CD14-positive monocyte (primary cell): ENCODE measurements at regions not wholly inside any gene's neighbourhood (a gene's known extent, or its start where the extent isn't known, plus 50 kb on each side); places are given as distances from the start of the nearest gene placed in this dataset.

Experiments
- DNase-seq, 3 donors: peaks; one replicate each; pipeline ENCODE4 v3.0.0-alpha.2; 2011 to 2022
- H2AFZ ChIP-seq: 2 replicates; pipeline ENCODE4 v1.6.0; 2012; ENCODE audit warnings: mild to moderate bottlenecking, low read depth, low read length, inconsistent platforms; ENCODE audit not compliant: insufficient read depth, poor library complexity, severe bottlenecking
- H3K27ac ChIP-seq, 2 donors: 1 replicate in 1 of 2; 2 replicates in 1 of 2; pipeline ENCODE4 v1.5.1; 2012 to 2013; ENCODE audit warnings: low read length in 2 of 2, control low read depth in 1 of 2, inconsistent platforms in 1 of 2, low read depth in 1 of 2, mild to moderate bottlenecking in 1 of 2
- H3K27me3 ChIP-seq, 2 donors: one replicate each; pipeline versions ENCODE4 v1.6.0 to v1.6.1; 2011 to 2013; ENCODE audit warnings: low read length in 2 of 2; ENCODE audit not compliant: control insufficient read depth in 2 of 2, insufficient read depth in 2 of 2
- H3K36me3 ChIP-seq, 2 donors: replicated peaks in 1 of 2; 1 replicate in 1 of 2; 2 replicates in 1 of 2; pipeline versions ENCODE4 v1.5.1 to v1.6.1; 2012 to 2013; ENCODE audit warnings: low read length in 2 of 2, control low read depth in 1 of 2, inconsistent platforms in 1 of 2, mild to moderate bottlenecking in 1 of 2; ENCODE audit not compliant: insufficient read depth in 2 of 2, control insufficient read depth in 1 of 2
- H3K4me1 ChIP-seq, 2 donors: 1 replicate in 1 of 2; 2 replicates in 1 of 2; pipeline versions ENCODE4 v1.5.1 to v1.6.1; 2012 to 2013; ENCODE audit warnings: low read length in 2 of 2, control low read depth in 1 of 2, inconsistent platforms in 1 of 2, mild to moderate bottlenecking in 1 of 2, moderate library complexity in 1 of 2; ENCODE audit not compliant: insufficient read depth in 2 of 2, control insufficient read depth in 1 of 2
- H3K4me2 ChIP-seq: replicated peaks from 2 replicates; pipeline ENCODE3; 2012; ENCODE audit warnings: low read length, moderate library complexity, mild to moderate bottlenecking; ENCODE audit not compliant: poor library complexity, severe bottlenecking; ENCODE audit errors: extremely low read depth
- H3K4me3 ChIP-seq, 3 experiments: fragments of 200-600 bp in 1 of 3; sonication (generic) in 1 of 3; replicated peaks in 1 of 3; 1 replicate in 2 of 3; 2 replicates in 1 of 3; pipeline ENCODE4 v1.5.1; 2011 to 2013; ENCODE audit warnings: low read length in 3 of 3, mild to moderate bottlenecking in 3 of 3, control low read depth in 2 of 3, low read depth in 2 of 3, inconsistent platforms in 1 of 3, moderate library complexity in 1 of 3
- H3K79me2 ChIP-seq: 2 replicates; pipeline ENCODE4 v1.6.0; 2012; ENCODE audit warnings: mild to moderate bottlenecking, control low read depth, inconsistent platforms, low read length, moderate library complexity; ENCODE audit not compliant: insufficient read depth
- H3K9ac ChIP-seq: 2 replicates; pipeline ENCODE4 v1.6.0; 2017; ENCODE audit warnings: low read length, mild to moderate bottlenecking; ENCODE audit not compliant: insufficient read depth, poor library complexity, severe bottlenecking
- H3K9me3 ChIP-seq, 2 donors: replicated peaks in 1 of 2; 1 replicate in 1 of 2; 2 replicates in 1 of 2; pipeline versions ENCODE4 v1.5.1 to v1.6.1; 2012 to 2013; ENCODE audit warnings: low read length in 2 of 2, control low read depth in 1 of 2; ENCODE audit not compliant: control insufficient read depth in 1 of 2, insufficient read depth in 1 of 2
- H4K20me1 ChIP-seq: 2 replicates; pipeline ENCODE4 v1.6.0; 2012; ENCODE audit warnings: mild to moderate bottlenecking, low read length, control low read depth, moderate library complexity; ENCODE audit not compliant: insufficient read depth
- H3K27ac Mint-ChIP-seq, 7 donors: one replicate each; pipeline ENCODE4 v1.8.0; 2020; ENCODE audit warnings: mild to moderate bottlenecking in 7 of 7, mixed read lengths in 7 of 7, moderate library complexity in 6 of 7, inconsistent platforms in 2 of 7
- H3K27me3 Mint-ChIP-seq, 3 donors: one replicate each; pipeline ENCODE4 v1.8.0; 2021 to 2022; ENCODE audit warnings: low read depth in 3 of 3, mild to moderate bottlenecking in 3 of 3, mixed read lengths in 3 of 3, moderate library complexity in 3 of 3, inconsistent platforms in 1 of 3
- H3K36me3 Mint-ChIP-seq, 2 donors: one replicate each; pipeline ENCODE4 v1.8.0; 2020; ENCODE audit warnings: mixed read lengths in 2 of 2, inconsistent platforms in 1 of 2, mild to moderate bottlenecking in 1 of 2
- H3K4me1 Mint-ChIP-seq: one replicate; pipeline ENCODE4 v1.8.0; 2020; ENCODE audit warnings: mild to moderate bottlenecking, mixed read lengths
- H3K4me3 Mint-ChIP-seq, 2 donors: one replicate each; pipeline ENCODE4 v1.8.0; 2020; ENCODE audit warnings: mild to moderate bottlenecking in 2 of 2, mixed read lengths in 2 of 2, moderate library complexity in 1 of 2
- H3K9me3 Mint-ChIP-seq, 7 donors: one replicate each; pipeline ENCODE4 v1.8.0; 2020 to 2022; ENCODE audit warnings: mixed read lengths in 7 of 7, mild to moderate bottlenecking in 6 of 7, moderate library complexity in 6 of 7, inconsistent platforms in 2 of 7
- CTCF ChIP-seq: fragments of 200-600 bp; IDR thresholded peaks from one replicate; pipeline ENCODE4 v1.8.0; 2022; ENCODE audit warnings: antibody characterized with exemption, mild to moderate bottlenecking
- WGBS: methylation state at CpG from one replicate; pipeline ENCODE4 v1.1.5; 2013; ENCODE audit warnings: missing lambda C conversion rate; ENCODE audit not compliant: insufficient coverage; 5-methylcytosine and 5-hydroxymethylcytosine counted together
- intact Hi-C, 2 donors: fragments of 100-400 bp; cut with micrococcal nuclease; formaldehyde crosslinking; loops; one replicate each; pipeline versions ENCODE4 v1.15.0 to v1.15.1; 2023

DNA sequence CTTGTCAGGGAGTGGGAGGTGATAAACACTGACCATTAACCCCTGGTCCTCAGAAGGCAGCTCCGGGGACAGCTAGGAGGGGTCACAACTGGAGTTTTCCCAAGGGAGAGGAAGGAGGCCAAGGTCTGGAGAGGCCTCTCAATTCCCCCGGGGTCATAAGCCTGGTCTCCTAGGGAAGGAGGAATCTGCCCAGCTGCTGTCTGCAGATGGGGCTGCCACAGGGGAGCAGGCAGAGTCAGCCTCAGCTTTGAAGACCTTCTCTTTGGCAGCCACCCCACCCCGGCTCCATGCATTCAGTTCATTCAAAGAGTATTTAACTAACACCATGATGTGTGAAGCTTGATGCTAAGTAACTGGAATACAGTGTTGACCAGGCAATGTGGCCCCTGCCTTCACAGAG lies 74.6 kb upstream of the HSPA9 start:
- H3K36me3 Mint-ChIP-seq = no peaks in the 10 kb centered on the region
- no peaks in the 10 kb centered on the region for H4K20me1 ChIP-seq
- peaks cover 31 to 70% (median 59%) of the 10 kb centered on the region in 3 donors for H3K27me3 Mint-ChIP-seq
- no peak overlapping the region for H3K27ac ChIP-seq
- no peak overlapping the region for H3K4me2 ChIP-seq
- 83% methylated on average over 2 of the region's 3 CpGs for WGBS
- no peak for DNase-seq
- H3K4me1 Mint-ChIP-seq = peaks cover 7% of the 10 kb centered on the region
- no peak overlapping the region for H3K27ac Mint-ChIP-seq
- H3K4me3 ChIP-seq = no peak overlapping the region
- H3K9me3 Mint-ChIP-seq = peaks cover 0 to 3% (median 0%) of the 10 kb centered on the region in 7 donors
- no peak for TF ChIP-seq CTCF
- H3K79me2 ChIP-seq = no peaks in the 10 kb centered on the region
- H3K36me3 ChIP-seq = no peaks in the 10 kb centered on the region
- no peaks in the 10 kb centered on the region for H3K9me3 ChIP-seq
- H3K9ac ChIP-seq = no peak overlapping the region
- H3K4me1 ChIP-seq = no peaks in the 10 kb centered on the region
- intact Hi-C loops = no loop called here
- H2AFZ ChIP-seq = no peak overlapping the region
- peaks cover 14 to 40% of the 10 kb centered on the region in 2 donors for H3K27me3 ChIP-seq
- peak overlapping the region in 1 of 2 donors; percentile 56 for H3K4me3 Mint-ChIP-seq

- no peak overlapping the region for H3K4me3 ChIP-seq
- no peak overlapping the region for H3K4me3 Mint-ChIP-seq
- no peaks in the 10 kb centered on the region for H4K20me1 ChIP-seq
- H3K79me2 ChIP-seq = no peaks in the 10 kb centered on the region
- H3K27ac ChIP-seq = no peak overlapping the region
- no peak overlapping the region for H2AFZ ChIP-seq
- no peaks in the 10 kb centered on the region for H3K9me3 ChIP-seq
- H3K4me2 ChIP-seq = no peak overlapping the region
- peaks cover 0 to 3% (median 0%) of the 10 kb centered on the region in 7 donors for H3K9me3 Mint-ChIP-seq
- TF ChIP-seq CTCF = no peak
- no peaks in the 10 kb centered on the region for H3K36me3 ChIP-seq
- no peak overlapping the region for H3K9ac ChIP-seq
- H3K27ac Mint-ChIP-seq = no peak overlapping the region
- WGBS = no CpG with 5 or more reads among the region's 9 CpGs
- peaks cover 11 to 35% of the 10 kb centered on the region in 2 donors for H3K27me3 ChIP-seq
- peaks cover 27 to 66% (median 55%) of the 10 kb centered on the region in 3 donors for H3K27me3 Mint-ChIP-seq
- H3K36me3 Mint-ChIP-seq = no peaks in the 10 kb centered on the region
- peaks cover 3% of the 10 kb centered on the region for H3K4me1 Mint-ChIP-seq
- intact Hi-C loops = no loop called here
- no peak for DNase-seq
- H3K4me1 ChIP-seq = no peaks in the 10 kb centered on the region
Observed at GRCh38 chr5:138649316-138649720, 74.1 kb upstream of the HSPA9 start.
